GM23338 (cell line): ENCODE measurements at regions not wholly inside any gene's neighbourhood (a gene's known extent, or its start where the extent isn't known, plus 50 kb on each side); places are given as distances from the start of the nearest gene placed in this dataset.

Source experiments
- CREB1 ChIP-seq: fragments of 250-450 bp; sonication (Bioruptor Pico); IDR thresholded peaks from 2 replicates; pipeline ENCODE4 v1.5.0; 2020; ENCODE audit warnings: low read depth, mild to moderate bottlenecking, moderate library complexity
- CTCF ChIP-seq, 2 experiments: fragments of 200-600 bp in 1 of 2; sonication (generic) in 1 of 2; conservative IDR thresholded peaks; 2 replicates each; pipeline versions ENCODE4 v1.5.1 to v1.6.1; 2016 to 2017; ENCODE audit warnings: antibody characterized with exemption in 2 of 2, low read depth in 2 of 2, mild to moderate bottlenecking in 2 of 2, moderate library complexity in 1 of 2
- ETS1 ChIP-seq: IDR thresholded peaks from 2 replicates; pipeline ENCODE4 v1.6.1; 2016; ENCODE audit warnings: antibody characterized with exemption
- EZH2 ChIP-seq: fragments of 200-600 bp; sonication (generic); IDR thresholded peaks from one replicate; pipeline ENCODE4 v1.8.0; 2017; ENCODE audit warnings: antibody characterized with exemption, mild to moderate bottlenecking, low read depth; ENCODE audit not compliant: unreplicated experiment
- EZH2phosphoT487 ChIP-seq: fragments of 200-600 bp; sonication (generic); IDR thresholded peaks from one replicate; pipeline ENCODE4 v1.8.1; 2018; ENCODE audit warnings: antibody characterized with exemption; ENCODE audit not compliant: unreplicated experiment
- JUNB ChIP-seq: IDR thresholded peaks from one replicate; pipeline ENCODE4 v1.6.1; 2016; ENCODE audit warnings: antibody characterized with exemption; ENCODE audit not compliant: unreplicated experiment
- NANOG ChIP-seq: IDR thresholded peaks from 2 replicates; pipeline ENCODE4 v1.6.1; 2016; ENCODE audit warnings: antibody characterized with exemption, borderline replicate concordance
- POLR2AphosphoS5 ChIP-seq: IDR thresholded peaks from 2 replicates; pipeline ENCODE4 v1.6.1; 2016; ENCODE audit warnings: antibody characterized with exemption, low read depth
- REST ChIP-seq: IDR thresholded peaks from one replicate; pipeline ENCODE4 v1.6.1; 2018; ENCODE audit warnings: antibody characterized with exemption; ENCODE audit not compliant: unreplicated experiment
- STAT1 ChIP-seq: IDR thresholded peaks from one replicate; pipeline ENCODE4 v1.6.1; 2016; ENCODE audit warnings: antibody characterized with exemption; ENCODE audit not compliant: unreplicated experiment
- ZNF114 ChIP-seq: fragments of 250-450 bp; sonication (Bioruptor Pico); IDR thresholded peaks from 2 replicates; pipeline ENCODE4 v1.5.0; 2020; ENCODE audit warnings: mild to moderate bottlenecking, moderate library complexity
- ZNF331 ChIP-seq: fragments of 250-450 bp; sonication (Bioruptor Pico); IDR thresholded peaks from 2 replicates; pipeline ENCODE4 v1.5.0; 2020; ENCODE audit warnings: low read depth, mild to moderate bottlenecking, moderate library complexity
- ZNF462 ChIP-seq: fragments of 250-450 bp; sonication (Bioruptor Pico); IDR thresholded peaks from 2 replicates; pipeline ENCODE4 v1.5.0; 2020; ENCODE audit warnings: mild to moderate bottlenecking, moderate library complexity

GRCh38 chr1:88318740-88319139, 365.3 kb upstream of the PKN2 start:
- TF ChIP-seq POLR2AphosphoS5: no peak
- no peak for TF ChIP-seq CTCF (conservative IDR thresholded peaks at IDR 0.05; ENCODE audit: low read depth in 2 of 2)
- TF ChIP-seq ZNF331: no peak
- no peak for TF ChIP-seq EZH2
- TF ChIP-seq ETS1: no peak
- TF ChIP-seq CREB1 (CRISPR knock-in tag): no peak
- no peak for TF ChIP-seq NANOG
- no peak for TF ChIP-seq REST
- no peak for TF ChIP-seq EZH2phosphoT487
- no peak for TF ChIP-seq STAT1
- no peak for TF ChIP-seq JUNB
- TF ChIP-seq ZNF114 (CRISPR knock-in tag): no peak
- no peak for TF ChIP-seq ZNF462 (CRISPR knock-in tag)
